GM12878 (cell line): ENCODE measurements at regions not wholly inside any gene's neighbourhood (a gene's known extent, or its start where the extent isn't known, plus 50 kb on each side); places are given as distances from the start of the nearest gene placed in this dataset.

Experiments
- ATAC-seq: fragments of 200-7000 bp; cut with Tn5 transposase; 3 replicates; pipeline ENCODE4 v1.9.1; 2020; ENCODE audit warnings: mild to moderate bottlenecking, moderate library complexity
- BruUV-seq: library from RNA; stranded (reverse); fragments of 400-500 nt; replicated peaks from 2 replicates; lab custom pipeline; 2021; lab: Mats Ljungman, UMichigan
- CTCF ChIA-PET: fragments of 300-600 bp; sonication (Branson Sonifier 250); formaldehyde crosslinking; extraction: SDS; loops from one replicate; lab custom pipeline; 2021; ENCODE audit warnings: inconsistent platforms; lab: Yijun Ruan, JAX
- POLR2A ChIA-PET: fragments of 350-600 bp; formaldehyde crosslinking; extraction: SDS; loops from one replicate; lab custom pipeline; 2021; ENCODE audit warnings: inconsistent platforms; lab: Charles Lee
- RAD21 ChIA-PET: fragments of 300-600 bp; sonication (Branson Sonifier 250); formaldehyde crosslinking; loops from one replicate; lab custom pipeline; 2023; ENCODE audit warnings: antibody characterized with exemption; ENCODE audit not compliant: unreplicated experiment; lab: Charles Lee
- SMC1A ChIA-PET: fragments of 300-600 bp; sonication (Branson Sonifier 250); formaldehyde crosslinking; loops from one replicate; lab custom pipeline; 2023; ENCODE audit not compliant: unreplicated experiment, uncharacterized antibody; lab: Charles Lee
- DNase-seq: peaks from one replicate; pipeline ENCODE4 v3.0.0-alpha.2; 2011; ENCODE audit warnings: low read depth, low spot score
- FAIRE-seq: peaks from 3 replicates; lab custom pipeline; 2011; peaks lifted over from hg19 to GRCh38; lab: Jason Lieb, UNC
- H2AFZ ChIP-seq: 2 replicates; pipeline ENCODE4 v1.6.0; 2011; ENCODE audit warnings: low read depth, low read length, control low read depth; ENCODE audit not compliant: control insufficient read depth
- H3K27ac ChIP-seq: 2 replicates; pipeline ENCODE4 v1.5.1; 2011; ENCODE audit warnings: control low read depth; ENCODE audit not compliant: control insufficient read depth, insufficient read depth
- H3K27me3 ChIP-seq, 2 experiments: replicated peaks in 1 of 2; 2 replicates each; pipeline versions ENCODE4 v1.6.0 to v1.6.1; 2011; ENCODE audit warnings: low read length in 1 of 2; ENCODE audit not compliant: control insufficient read depth in 2 of 2, insufficient read depth in 2 of 2
- H3K36me3 ChIP-seq, 2 experiments: 2 replicates each; pipeline ENCODE4 v1.5.1; 2011; ENCODE audit warnings: low read length in 1 of 2; ENCODE audit not compliant: control insufficient read depth in 2 of 2, insufficient read depth in 2 of 2
- H3K4me1 ChIP-seq: 2 replicates; pipeline ENCODE4 v1.6.1; 2011; ENCODE audit warnings: mild to moderate bottlenecking, low read length, moderate library complexity, mixed read lengths; ENCODE audit not compliant: control insufficient read depth, insufficient read depth
- H3K4me2 ChIP-seq: 2 replicates; pipeline ENCODE4 v1.6.0; 2011; ENCODE audit warnings: control low read depth; ENCODE audit not compliant: control insufficient read depth, insufficient read depth
- H3K4me3 ChIP-seq: fragments of 200-600 bp; sonication (generic); 2 replicates; pipeline ENCODE4 v1.5.1; 2016
- H3K79me2 ChIP-seq: 2 replicates; pipeline ENCODE4 v1.6.0; 2011; ENCODE audit warnings: low read length; ENCODE audit not compliant: control insufficient read depth, insufficient read depth
- H3K9ac ChIP-seq: 2 replicates; pipeline ENCODE4 v1.8.0; 2011; ENCODE audit warnings: low read length, control low read depth, mixed read lengths; ENCODE audit not compliant: control insufficient read depth, insufficient read depth
- H3K9me3 ChIP-seq: replicated peaks from 3 replicates; pipeline ENCODE4 v1.5.1; 2011; ENCODE audit warnings: mild to moderate bottlenecking, low read length; ENCODE audit not compliant: control insufficient read depth, insufficient read depth
- H4K20me1 ChIP-seq: 2 replicates; pipeline ENCODE4 v1.6.0; 2011; ENCODE audit not compliant: control insufficient read depth, insufficient read depth
- CREM ChIP-seq: IDR thresholded peaks from 2 replicates; pipeline ENCODE4 v1.6.1; 2014; ENCODE audit warnings: antibody characterized with exemption, low read depth
- NR2F1 ChIP-seq: fragments of 450-650 bp; conservative IDR thresholded peaks from 2 replicates; pipeline ENCODE4 v1.6.1; 2017; ENCODE audit warnings: mild to moderate bottlenecking
- WGBS: methylation state at CpG from one replicate; pipeline ENCODE4 v1.1.6; 2016; ENCODE audit warnings: low lambda C conversion rate; ENCODE audit not compliant: insufficient replicate concordance, insufficient coverage; ENCODE audit errors: missing lambda C conversion rate; 5-methylcytosine and 5-hydroxymethylcytosine counted together
- in situ Hi-C: fragments of 300-500 bp; cut with MboI; formaldehyde crosslinking; loops from 9 replicates; pipeline ENCODE4 v1.14.3; 2018; ENCODE audit warnings: mixed read lengths
- intact Hi-C: fragments of 100-400 bp; cut with micrococcal nuclease; formaldehyde crosslinking; loops from one replicate; pipeline ENCODE4 v1.14.2; 2022; ENCODE audit not compliant: unreplicated experiment
- TF ChIP-seq, protein P1 (sequence below): IDR thresholded peaks from 2 replicates; pipeline ENCODE4 v1.6.1; 2012; ENCODE audit warnings: improper control_type of control experiment, low read depth, low read length; ENCODE audit not compliant: insufficient replicate concordance

GRCh38 chr17:62193249-62193648 lies 128.2 kb upstream of the MED13 start (continued):
- TF ChIP-seq, protein P1, sequence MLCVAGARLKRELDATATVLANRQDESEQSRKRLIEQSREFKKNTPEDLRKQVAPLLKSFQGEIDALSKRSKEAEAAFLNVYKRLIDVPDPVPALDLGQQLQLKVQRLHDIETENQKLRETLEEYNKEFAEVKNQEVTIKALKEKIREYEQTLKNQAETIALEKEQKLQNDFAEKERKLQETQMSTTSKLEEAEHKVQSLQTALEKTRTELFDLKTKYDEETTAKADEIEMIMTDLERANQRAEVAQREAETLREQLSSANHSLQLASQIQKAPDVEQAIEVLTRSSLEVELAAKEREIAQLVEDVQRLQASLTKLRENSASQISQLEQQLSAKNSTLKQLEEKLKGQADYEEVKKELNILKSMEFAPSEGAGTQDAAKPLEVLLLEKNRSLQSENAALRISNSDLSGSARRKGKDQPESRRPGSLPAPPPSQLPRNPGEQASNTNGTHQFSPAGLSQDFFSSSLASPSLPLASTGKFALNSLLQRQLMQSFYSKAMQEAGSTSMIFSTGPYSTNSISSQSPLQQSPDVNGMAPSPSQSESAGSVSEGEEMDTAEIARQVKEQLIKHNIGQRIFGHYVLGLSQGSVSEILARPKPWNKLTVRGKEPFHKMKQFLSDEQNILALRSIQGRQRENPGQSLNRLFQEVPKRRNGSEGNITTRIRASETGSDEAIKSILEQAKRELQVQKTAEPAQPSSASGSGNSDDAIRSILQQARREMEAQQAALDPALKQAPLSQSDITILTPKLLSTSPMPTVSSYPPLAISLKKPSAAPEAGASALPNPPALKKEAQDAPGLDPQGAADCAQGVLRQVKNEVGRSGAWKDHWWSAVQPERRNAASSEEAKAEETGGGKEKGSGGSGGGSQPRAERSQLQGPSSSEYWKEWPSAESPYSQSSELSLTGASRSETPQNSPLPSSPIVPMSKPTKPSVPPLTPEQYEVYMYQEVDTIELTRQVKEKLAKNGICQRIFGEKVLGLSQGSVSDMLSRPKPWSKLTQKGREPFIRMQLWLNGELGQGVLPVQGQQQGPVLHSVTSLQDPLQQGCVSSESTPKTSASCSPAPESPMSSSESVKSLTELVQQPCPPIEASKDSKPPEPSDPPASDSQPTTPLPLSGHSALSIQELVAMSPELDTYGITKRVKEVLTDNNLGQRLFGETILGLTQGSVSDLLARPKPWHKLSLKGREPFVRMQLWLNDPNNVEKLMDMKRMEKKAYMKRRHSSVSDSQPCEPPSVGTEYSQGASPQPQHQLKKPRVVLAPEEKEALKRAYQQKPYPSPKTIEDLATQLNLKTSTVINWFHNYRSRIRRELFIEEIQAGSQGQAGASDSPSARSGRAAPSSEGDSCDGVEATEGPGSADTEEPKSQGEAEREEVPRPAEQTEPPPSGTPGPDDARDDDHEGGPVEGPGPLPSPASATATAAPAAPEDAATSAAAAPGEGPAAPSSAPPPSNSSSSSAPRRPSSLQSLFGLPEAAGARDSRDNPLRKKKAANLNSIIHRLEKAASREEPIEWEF: no peak

DNA sequence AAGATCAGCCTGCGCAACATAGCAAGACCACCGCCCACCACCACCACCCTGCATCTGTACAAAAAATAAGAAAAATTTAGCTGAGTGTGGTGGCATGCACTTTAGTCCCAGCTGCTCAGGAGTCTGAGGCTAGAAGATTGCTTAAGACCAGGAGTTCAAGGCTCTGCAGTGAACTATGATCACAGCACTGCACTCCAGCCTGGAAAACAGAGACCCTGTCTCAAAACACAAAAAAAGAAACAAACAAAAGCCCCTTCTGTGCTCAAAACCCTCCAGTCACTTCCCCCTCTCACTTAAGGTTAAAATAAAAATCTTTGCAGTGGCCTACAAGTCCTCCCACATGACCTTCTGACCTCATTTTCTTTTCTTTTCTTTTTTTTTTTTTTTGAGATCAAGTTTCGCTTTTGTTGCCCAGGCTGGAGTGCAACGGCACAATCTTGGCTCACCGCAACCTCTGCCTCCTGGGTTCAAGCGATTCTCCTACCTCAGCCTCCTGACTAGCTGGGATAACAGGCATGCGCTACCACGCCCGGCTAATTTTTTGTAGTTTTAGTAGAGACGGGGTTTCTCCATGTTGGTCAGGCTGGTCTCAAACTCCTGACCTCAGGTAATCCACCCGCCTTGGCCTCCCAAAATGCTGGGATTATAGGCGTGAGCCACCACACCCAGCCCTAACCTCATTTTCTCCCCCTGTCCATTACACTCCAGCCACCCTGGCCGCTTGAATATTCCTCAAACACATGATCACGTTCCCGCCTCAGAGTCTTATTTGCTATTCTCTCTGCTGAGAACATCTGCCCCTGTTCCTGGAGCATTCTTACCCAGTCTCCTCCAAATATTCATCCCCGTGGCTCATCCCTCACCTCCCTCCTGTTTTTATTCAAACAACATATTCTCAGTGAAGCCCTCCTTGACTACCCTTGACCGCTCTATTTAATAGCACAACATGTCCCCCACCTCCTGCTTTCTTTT lies 126.6 kb upstream of the MED13 start:
- ATAC-seq (no peak), FAIRE-seq (no peak), DNase-seq (no peak)
- no TSS peak for BruUV-seq
- H3K27me3 ChIP-seq: no peaks in the 10 kb centered on the region
- no peaks in the 10 kb centered on the region for H3K79me2 ChIP-seq
- SMC1A ChIA-PET: no interaction called here
- H3K27ac ChIP-seq: no peak overlapping the region
- H3K9ac ChIP-seq: no peak overlapping the region
- CTCF ChIA-PET: no interaction called here
- intact Hi-C loops: no loop called here
- RAD21 ChIA-PET: no interaction called here
- H3K4me1 ChIP-seq: no peaks in the 10 kb centered on the region
- no peak overlapping the region for H2AFZ ChIP-seq
- POLR2A ChIA-PET: interaction anchor here (0.7 kb wide), 1 partner anchor 59 kb away, joined by 4 read pairs; no protein-coding TSS in a partner anchor
- H3K9me3 ChIP-seq: no peaks in the 10 kb centered on the region
- no peak overlapping the region for H3K4me2 ChIP-seq
- in situ Hi-C loops: no loop called here
- no peaks in the 10 kb centered on the region for H3K36me3 ChIP-seq
- no peak overlapping the region for H3K4me3 ChIP-seq
- H4K20me1 ChIP-seq: no peaks in the 10 kb centered on the region
- WGBS: 65% methylated on average over 16 of the region's 17 CpGs
- no peak for TF ChIP-seq CREM
- peak; percentile 32; the same call in 1 of the 2 replicates for TF ChIP-seq NR2F1
- TF ChIP-seq, all 136 proteins: peak for 1
